Vagina (tissue), 2 donors: ENCODE measurements at regions not wholly inside any gene's neighbourhood (a gene's known extent, or its start where the extent isn't known, plus 50 kb on each side); places are given as distances from the start of the nearest gene placed in this dataset.

Experiments used
- POLR2AphosphoS5 ChIP-seq, 2 donors: sonication (generic); formaldehyde crosslinking; IDR thresholded peaks; one replicate each; pipeline ENCODE4 v1.9.0; 2017; ENCODE audit warnings: antibody characterized with exemption in 2 of 2, mild to moderate bottlenecking in 2 of 2, low read depth in 1 of 2; ENCODE audit not compliant: insufficient read depth in 1 of 2
- TF ChIP-seq, protein P1 (sequence below), 3 experiments: fragments of 450-650 bp in 2 of 3; fragments of 200-600 bp in 1 of 3; sonication (generic) in 1 of 3; IDR thresholded peaks; one replicate each; pipeline ENCODE4 v1.5.1; 2017 to 2019; ENCODE audit warnings: antibody characterized with exemption in 3 of 3, mild to moderate bottlenecking in 2 of 3, moderate library complexity in 2 of 3

DNA sequence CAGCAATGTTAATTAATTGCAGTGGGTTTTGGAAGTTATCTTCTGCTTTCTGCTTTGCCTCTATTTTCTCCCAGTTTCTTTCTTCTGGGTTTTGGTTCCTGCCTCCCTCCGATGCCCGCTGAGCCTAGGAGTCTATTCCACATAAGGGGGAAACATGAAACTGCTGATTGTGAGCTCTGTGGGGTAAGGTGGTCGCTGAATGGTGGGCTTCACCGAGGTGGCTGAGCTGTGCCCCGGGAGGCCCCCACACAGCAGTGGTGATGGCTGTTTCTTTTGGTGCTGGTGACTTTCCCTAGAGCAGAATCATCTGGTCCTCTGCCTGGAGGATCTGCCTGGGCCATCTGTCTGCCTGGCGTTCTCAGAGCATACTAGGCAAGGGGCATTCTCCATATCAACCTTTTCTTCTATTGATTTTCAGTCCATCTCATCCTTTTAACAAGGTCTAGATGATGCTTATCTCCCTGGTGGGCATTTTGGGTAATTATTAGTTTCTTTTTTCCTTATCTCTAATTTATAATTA, 68.8 kb upstream of the ATP2B2 start:
- TF ChIP-seq POLR2AphosphoS5 (IDR thresholded peaks at IDR 0.05; ENCODE audit: insufficient read depth in 1 of 2, low read depth in 1 of 2) = no peak
- TF ChIP-seq, protein P1, sequence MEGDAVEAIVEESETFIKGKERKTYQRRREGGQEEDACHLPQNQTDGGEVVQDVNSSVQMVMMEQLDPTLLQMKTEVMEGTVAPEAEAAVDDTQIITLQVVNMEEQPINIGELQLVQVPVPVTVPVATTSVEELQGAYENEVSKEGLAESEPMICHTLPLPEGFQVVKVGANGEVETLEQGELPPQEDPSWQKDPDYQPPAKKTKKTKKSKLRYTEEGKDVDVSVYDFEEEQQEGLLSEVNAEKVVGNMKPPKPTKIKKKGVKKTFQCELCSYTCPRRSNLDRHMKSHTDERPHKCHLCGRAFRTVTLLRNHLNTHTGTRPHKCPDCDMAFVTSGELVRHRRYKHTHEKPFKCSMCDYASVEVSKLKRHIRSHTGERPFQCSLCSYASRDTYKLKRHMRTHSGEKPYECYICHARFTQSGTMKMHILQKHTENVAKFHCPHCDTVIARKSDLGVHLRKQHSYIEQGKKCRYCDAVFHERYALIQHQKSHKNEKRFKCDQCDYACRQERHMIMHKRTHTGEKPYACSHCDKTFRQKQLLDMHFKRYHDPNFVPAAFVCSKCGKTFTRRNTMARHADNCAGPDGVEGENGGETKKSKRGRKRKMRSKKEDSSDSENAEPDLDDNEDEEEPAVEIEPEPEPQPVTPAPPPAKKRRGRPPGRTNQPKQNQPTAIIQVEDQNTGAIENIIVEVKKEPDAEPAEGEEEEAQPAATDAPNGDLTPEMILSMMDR (IDR thresholded peaks at IDR 0.05) = no peak
